ENCODE measurements at regions not wholly inside any gene's neighbourhood (a gene's known extent, or its start where the extent isn't known, plus 50 kb on each side); places are given as distances from the start of the nearest gene placed in this dataset.
A peak's percentile ranks its signal among the peaks of the same experiment; 100 is the strongest.

- H4K91ac ChIP-seq (ENCODE audit: insufficient read depth, low read depth, low read length) = peak overlapping the region; percentile 71
- H3K56ac ChIP-seq (ENCODE audit: extremely low read depth, insufficient read depth, low read length) = no peak overlapping the region
- peak overlapping the region; percentile 72; the same call in 1 of the 2 replicates for H2BK20ac ChIP-seq (ENCODE audit: low read depth, low read length)
- H3K36me3 ChIP-seq (ENCODE audit: control insufficient read depth, insufficient read depth, low read length) = no peaks in the 10 kb centered on the region
- peak overlapping the region; percentile 78 for H2BK120ac ChIP-seq (ENCODE audit: low read depth, low read length)
- dilution Hi-C loops (cut with HindIII; ENCODE audit: low sequenced_read_pairs, unreplicated experiment) (no loop called here), in situ Hi-C loops (cut with MboI; ENCODE audit: low sequenced_read_pairs) (no loop called here), intact Hi-C loops (cut with micrococcal nuclease) (loop anchor here (5.0 kb wide), 1 partner anchor 38 kb away; no protein-coding TSS in a partner anchor)
- H3K4me1 ChIP-seq (ENCODE audit: control insufficient read depth, insufficient read depth, low read length) = peaks cover 70% of the 10 kb centered on the region
- peak overlapping the region in 1 of 2 experiments; percentile 53; a peak in 1 of 4 replicates for H4K8ac ChIP-seq (ENCODE audit: low read depth in 2 of 2, low read length in 2 of 2)
- BruUV-seq (replicated peaks) = no TSS peak
- H2AK9ac ChIP-seq (replicated peaks; ENCODE audit: low read depth, low read length, poor library complexity) = peak overlapping the region; percentile 21
- POLR2A ChIA-PET (ENCODE audit: unreplicated experiment) = interaction anchor here (0.6 to 0.7 kb wide), 2 partner anchors 14 to 17 kb away, joined by 3 read pairs; no protein-coding TSS in a partner anchor
- H3K27me3 ChIP-seq (ENCODE audit: control insufficient read depth, insufficient read depth, low read length) = no peaks in the 10 kb centered on the region
- CTCF ChIA-PET = interaction anchor here (0.6 to 1.2 kb wide), 2 partner anchors 11 to 53 kb away, joined by 3 read pairs; no protein-coding TSS in a partner anchor
- H3K4me3 ChIP-seq (ENCODE audit: insufficient read depth, low read depth, low read length) = no peak overlapping the region
- no peaks in the 10 kb centered on the region for H3K9me3 ChIP-seq (ENCODE audit: control insufficient read depth, insufficient read depth, low read length)
- WGBS, 2 experiments (ENCODE audit: extremely low coverage in 2 of 2, insufficient read length in 1 of 2) = 63% methylated on average over 6 of the region's 21 CpGs; no CpG with 5 or more reads in 1 of the 2 experiments
- H3K18ac ChIP-seq (ENCODE audit: low read depth, low read length) = peak overlapping the region; percentile 42; the same call in 1 of the 2 replicates
- peaks cover 7% of the 10 kb centered on the region for H4K20me1 ChIP-seq (ENCODE audit: insufficient read depth, low read length)
- TF ChIP-seq SMC3 (IDR thresholded peaks at IDR 0.05; ENCODE audit: low read depth, low read length) = no peak
- TF ChIP-seq BHLHE40 (IDR thresholded peaks at IDR 0.05; ENCODE audit: low read depth, low read length) = no peak
- TF ChIP-seq MAFK (IDR thresholded peaks at IDR 0.05; ENCODE audit: low read depth, low read length) = no peak
- TF ChIP-seq CHD1 (IDR thresholded peaks at IDR 0.05; ENCODE audit: low read depth, low read length) = no peak
- TF ChIP-seq RAD21 (IDR thresholded peaks at IDR 0.05; ENCODE audit: low read length) = no peak
- TF ChIP-seq USF2 (IDR thresholded peaks at IDR 0.05; ENCODE audit: low read depth, low read length) = no peak
- TF ChIP-seq CTCF (conservative IDR thresholded peaks at IDR 0.05; ENCODE audit: low read depth, low read length) = no peak
- no peak for TF ChIP-seq CEBPB (IDR thresholded peaks at IDR 0.05; ENCODE audit: low read depth, low read length)
- TF ChIP-seq POLR2A (IDR thresholded peaks at IDR 0.05; ENCODE audit: low read depth, low read length) = no peak
- TF ChIP-seq FOS (IDR thresholded peaks at IDR 0.05; ENCODE audit: low read depth, low read length) = no peak
- H3K9ac ChIP-seq (ENCODE audit: low read depth, low read length) = no peak overlapping the region
- H3K14ac ChIP-seq (replicated peaks; ENCODE audit: low read depth, low read length) = peak overlapping the region; percentile 16
- H3K4ac ChIP-seq (ENCODE audit: low read depth, low read length) = peak overlapping the region; percentile 99
- H3K79me1 ChIP-seq (ENCODE audit: low read depth in 1 of 2, low read length in 2 of 2) = peaks cover 49 to 97% of the 10 kb centered on the region in 2 experiments
- H2BK15ac ChIP-seq (ENCODE audit: low read depth, low read length) = 0 out of 3 replicates have a peak overlapping the region, but pooled peaks have one; percentile 64
- H2BK5ac ChIP-seq (ENCODE audit: low read depth, low read length, poor library complexity, severe bottlenecking) = peak overlapping the region; percentile 67
- peak overlapping the region; percentile 2; the same call in 1 of the 2 replicates for H4K5ac ChIP-seq (ENCODE audit: low read depth, low read length)
- peak; percentile 33 for ATAC-seq (ENCODE audit: low read depth)
- peak overlapping the region; percentile 60 for H2AK5ac ChIP-seq (ENCODE audit: low read depth, low read length)
- H3K27ac ChIP-seq (ENCODE audit: insufficient read depth, low read length) = peak overlapping the region; percentile 46; the same call in 1 of the 2 replicates
- H3K4me2 ChIP-seq (ENCODE audit: low read depth, low read length) = no peak overlapping the region
- H2AFZ ChIP-seq (replicated peaks; ENCODE audit: low read length, poor library complexity) = no peak overlapping the region
- H3K9me1 ChIP-seq (ENCODE audit: insufficient read depth, low read length) = peaks cover 45% of the 10 kb centered on the region
- peak overlapping the region; percentile 39; the same call in 1 of the 2 replicates for H3K23ac ChIP-seq (ENCODE audit: low read depth, low read length)
- no peak for DNase-seq
These were observed 86.9 kb upstream of the CIBAR2 start for GRCh38 chr16:85199069-85199725.

Data from IMR-90 (cell line).